ENCODE measurements at regions not wholly inside any gene's neighbourhood (a gene's known extent, or its start where the extent isn't known, plus 50 kb on each side); places are given as distances from the start of the nearest gene placed in this dataset.

DNA sequence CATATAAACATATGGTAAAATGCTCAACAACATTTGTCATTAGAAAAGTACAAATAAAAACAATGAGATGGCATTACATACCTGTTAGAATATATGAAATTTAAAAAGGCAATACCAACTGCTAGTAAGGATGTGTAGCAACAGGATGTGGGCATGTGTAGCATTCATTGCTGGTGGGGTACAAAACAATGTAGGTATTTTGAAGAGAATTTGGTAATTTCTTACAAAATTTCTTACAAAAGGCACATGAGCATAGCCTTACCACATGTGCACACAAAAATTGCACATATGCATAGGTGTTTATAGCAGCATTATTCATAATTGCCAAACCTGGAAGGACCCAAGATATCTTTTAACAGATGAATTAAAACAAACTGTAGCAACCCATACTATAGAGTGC is 1355.1 kb upstream of the CITED2 start:
- TF ChIP-seq POLR2A (IDR thresholded peaks at IDR 0.05) (no peak), CTCF (IDR thresholded peaks at IDR 0.05 in 4 of 5, conservative IDR thresholded peaks at IDR 0.05 in 1 of 5) (no peak)
